PFSK-1 (cell line): ENCODE measurements at regions not wholly inside any gene's neighbourhood (a gene's known extent, or its start where the extent isn't known, plus 50 kb on each side); places are given as distances from the start of the nearest gene placed in this dataset.

Source experiments
- FOXP2 ChIP-seq: optimal IDR thresholded peaks from 2 replicates; pipeline ENCODE3; 2011; ENCODE audit warnings: borderline replicate concordance, control low read depth, inconsistent platforms; ENCODE audit not compliant: insufficient read depth; ENCODE audit errors: extremely low read length, extremely low read depth
- POLR2AphosphoS5 ChIP-seq: IDR thresholded peaks from 2 replicates; pipeline ENCODE4 v1.6.1; 2012; ENCODE audit warnings: low read depth, mild to moderate bottlenecking, control low read depth, low read length, moderate library complexity
- REST ChIP-seq, 2 experiments: IDR thresholded peaks; 2 replicates each; pipeline versions ENCODE4 v1.6.1 to v1.8.0; 2011 to 2012; ENCODE audit warnings: low read depth in 2 of 2, low read length in 2 of 2, control low read depth in 1 of 2, inconsistent platforms in 1 of 2, mild to moderate bottlenecking in 1 of 2, moderate library complexity in 1 of 2; ENCODE audit not compliant: insufficient read depth in 1 of 2
- SIN3A ChIP-seq: IDR thresholded peaks from 2 replicates; pipeline ENCODE4 v1.6.1; 2012; ENCODE audit warnings: mild to moderate bottlenecking, low read length, moderate library complexity, borderline replicate concordance; ENCODE audit not compliant: insufficient read depth
- TAF1 ChIP-seq: IDR thresholded peaks from 2 replicates; pipeline ENCODE4 v1.6.1; 2012; ENCODE audit warnings: low read length, control low read depth, borderline replicate concordance; ENCODE audit not compliant: insufficient read depth

DNA sequence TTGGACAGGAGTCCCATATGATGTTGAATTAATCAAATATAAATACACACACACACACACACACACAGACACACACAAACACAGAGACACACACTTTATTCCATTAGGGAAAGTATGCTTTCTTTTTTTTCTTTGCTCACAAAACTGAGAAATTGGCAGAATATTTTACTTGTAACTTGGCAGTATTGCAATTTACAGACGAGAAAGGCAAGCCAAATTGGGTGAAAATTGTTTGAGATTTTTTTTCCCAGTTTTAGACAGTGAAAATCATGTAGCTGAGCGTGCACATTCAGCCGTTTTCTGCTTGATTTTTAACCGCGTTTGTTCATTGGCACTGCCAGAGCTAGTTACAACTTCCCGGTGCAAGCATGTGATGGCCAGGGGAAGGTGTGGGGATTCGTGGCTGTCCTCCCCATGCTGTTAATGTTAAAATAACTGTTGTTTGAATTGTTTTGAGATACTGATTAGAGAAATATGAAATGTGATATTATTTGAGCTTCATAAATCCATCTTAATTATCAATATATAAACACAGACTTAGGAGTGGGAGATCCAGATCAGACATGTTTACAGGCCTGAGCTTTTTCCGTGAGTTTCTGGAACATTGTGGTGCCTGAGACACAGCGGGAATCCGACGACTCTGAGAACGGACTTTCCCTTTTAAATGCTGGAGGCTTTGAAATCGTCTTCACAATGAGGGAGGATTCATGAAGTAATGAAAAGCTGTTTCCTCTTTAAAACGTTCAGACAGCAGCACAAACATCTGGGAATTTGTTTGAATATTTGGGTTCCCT, 125.5 kb downstream of the KCNRG start:
- TF ChIP-seq SIN3A (0 out of 2 replicates have a peak, but pooled peaks have one; percentile 24), FOXP2 (no peak), TAF1 (no peak)

GRCh38 chr13:50141375-50141975, 126.2 kb downstream of the KCNRG start:
- TF ChIP-seq SIN3A, result no peak
- no peak for TF ChIP-seq TAF1
- no peak for TF ChIP-seq POLR2AphosphoS5
- TF ChIP-seq FOXP2, result no peak
- no peak for TF ChIP-seq REST (IDR thresholded peaks at IDR 0.05; ENCODE audit: insufficient read depth in 1 of 2, low read depth in 2 of 2, low read length in 2 of 2)

GRCh38 chr13:50144246-50145160, 129.3 kb downstream of the KCNRG start:
- no peak for TF ChIP-seq FOXP2
- no peak for TF ChIP-seq POLR2AphosphoS5
- no peak for TF ChIP-seq SIN3A

GRCh38 chr13:50149214-50149613, 134.0 kb downstream of the KCNRG start:
- no peak for TF ChIP-seq SIN3A
- no peak for TF ChIP-seq REST (IDR thresholded peaks at IDR 0.05; ENCODE audit: insufficient read depth in 1 of 2, low read depth in 2 of 2, low read length in 2 of 2)
- TF ChIP-seq POLR2AphosphoS5, result no peak
- no peak for TF ChIP-seq TAF1
- no peak for TF ChIP-seq FOXP2

DNA sequence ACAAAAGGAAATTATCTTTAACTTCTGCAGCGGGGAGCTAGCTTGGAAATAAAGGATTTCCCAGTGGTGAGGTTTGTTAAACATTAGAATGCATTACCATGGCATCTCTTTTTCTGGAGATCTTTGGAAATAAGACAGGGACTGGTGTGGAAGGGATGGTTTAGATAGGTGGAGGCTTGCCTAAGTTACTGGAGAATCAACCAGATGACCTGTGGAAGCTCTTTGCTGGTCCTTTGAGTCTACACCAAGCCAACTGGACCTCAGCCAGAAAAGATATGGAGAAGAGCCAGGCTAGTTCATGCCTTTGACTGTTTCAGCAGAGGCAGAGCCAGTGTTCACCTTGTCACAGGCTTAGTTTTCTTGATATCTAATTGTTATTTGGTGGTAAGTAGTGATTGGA, 134.7 kb downstream of the KCNRG start:
- TF ChIP-seq TAF1, result no peak
- TF ChIP-seq POLR2AphosphoS5, result no peak

GRCh38 chr13:50152224-50152623, 137.0 kb downstream of the KCNRG start:
- TF ChIP-seq POLR2AphosphoS5, result no peak
- TF ChIP-seq SIN3A, result no peak
- TF ChIP-seq REST (IDR thresholded peaks at IDR 0.05; ENCODE audit: insufficient read depth in 1 of 2, low read depth in 2 of 2, low read length in 2 of 2), result no peak
- TF ChIP-seq FOXP2, result no peak
- TF ChIP-seq TAF1, result no peak
